ENCODE measurements at regions not wholly inside any gene's neighbourhood (a gene's known extent, or its start where the extent isn't known, plus 50 kb on each side); places are given as distances from the start of the nearest gene placed in this dataset.

GRCh38 chr1:199138061-199138460, 499.2 kb downstream of the PTPRC start:
- TF ChIP-seq TAF1 (IDR thresholded peaks at IDR 0.05; ENCODE audit: borderline replicate concordance, insufficient read depth, low read length) (no peak), REST (IDR thresholded peaks at IDR 0.05; ENCODE audit: insufficient read depth in 1 of 2, low read depth in 2 of 2, low read length in 2 of 2) (no peak), SIN3A (IDR thresholded peaks at IDR 0.05; ENCODE audit: borderline replicate concordance, insufficient read depth, low read length) (no peak), FOXP2 (optimal IDR thresholded peaks at IDR 0.05; ENCODE audit: borderline replicate concordance, extremely low read depth, extremely low read length, insufficient read depth) (no peak), POLR2AphosphoS5 (IDR thresholded peaks at IDR 0.05; ENCODE audit: low read depth, low read length) (no peak)

- TF ChIP-seq POLR2AphosphoS5 (IDR thresholded peaks at IDR 0.05; ENCODE audit: low read depth, low read length) (no peak), TAF1 (IDR thresholded peaks at IDR 0.05; ENCODE audit: borderline replicate concordance, insufficient read depth, low read length) (no peak), FOXP2 (optimal IDR thresholded peaks at IDR 0.05; ENCODE audit: borderline replicate concordance, extremely low read depth, extremely low read length, insufficient read depth) (no peak), REST (IDR thresholded peaks at IDR 0.05; ENCODE audit: insufficient read depth in 1 of 2, low read depth in 2 of 2, low read length in 2 of 2) (no peak), SIN3A (IDR thresholded peaks at IDR 0.05; ENCODE audit: borderline replicate concordance, insufficient read depth, low read length) (no peak)
Measured at GRCh38 chr1:199149591-199149990, 510.8 kb downstream of the PTPRC start.

- TF ChIP-seq SIN3A (IDR thresholded peaks at IDR 0.05; ENCODE audit: borderline replicate concordance, insufficient read depth, low read length) = no peak
- no peak for TF ChIP-seq TAF1 (IDR thresholded peaks at IDR 0.05; ENCODE audit: borderline replicate concordance, insufficient read depth, low read length)
- no peak for TF ChIP-seq REST (IDR thresholded peaks at IDR 0.05; ENCODE audit: insufficient read depth in 1 of 2, low read depth in 2 of 2, low read length in 2 of 2)
- no peak for TF ChIP-seq FOXP2 (optimal IDR thresholded peaks at IDR 0.05; ENCODE audit: borderline replicate concordance, extremely low read depth, extremely low read length, insufficient read depth)
- TF ChIP-seq POLR2AphosphoS5 (IDR thresholded peaks at IDR 0.05; ENCODE audit: low read depth, low read length) = no peak
Measured at GRCh38 chr1:199150756-199151155, 511.9 kb downstream of the PTPRC start.

GRCh38 chr1:199151634-199152425, 513.0 kb downstream of the PTPRC start:
- no peak for TF ChIP-seq POLR2AphosphoS5 (IDR thresholded peaks at IDR 0.05; ENCODE audit: low read depth, low read length)

GRCh38 chr1:199152676-199153075, 513.8 kb downstream of the PTPRC start:
- TF ChIP-seq TAF1 (IDR thresholded peaks at IDR 0.05; ENCODE audit: borderline replicate concordance, insufficient read depth, low read length) = no peak
- TF ChIP-seq FOXP2 (optimal IDR thresholded peaks at IDR 0.05; ENCODE audit: borderline replicate concordance, extremely low read depth, extremely low read length, insufficient read depth) = no peak
- TF ChIP-seq REST (IDR thresholded peaks at IDR 0.05; ENCODE audit: insufficient read depth in 1 of 2, low read depth in 2 of 2, low read length in 2 of 2) = no peak
- TF ChIP-seq SIN3A (IDR thresholded peaks at IDR 0.05; ENCODE audit: borderline replicate concordance, insufficient read depth, low read length) = no peak
- TF ChIP-seq POLR2AphosphoS5 (IDR thresholded peaks at IDR 0.05; ENCODE audit: low read depth, low read length) = no peak

Data from PFSK-1 (cell line).